Thyroid gland (tissue), 4 donors: ENCODE measurements at regions not wholly inside any gene's neighbourhood (a gene's known extent, or its start where the extent isn't known, plus 50 kb on each side); places are given as distances from the start of the nearest gene placed in this dataset.
A peak's percentile ranks its signal among the peaks of the same experiment; 100 is the strongest.

ENCODE experiments used
- POLR2A ChIP-seq, 2 donors: fragments of 450-650 bp; IDR thresholded peaks; one replicate each; pipeline ENCODE4 v1.6.1; 2017; ENCODE audit warnings: antibody characterized with exemption in 2 of 2, mild to moderate bottlenecking in 2 of 2, moderate library complexity in 1 of 2
- TF ChIP-seq, protein P1 (sequence below), 6 experiments: fragments of 200-600 bp in 3 of 6; fragments of 450-650 bp in 3 of 6; sonication (generic) in 3 of 6; IDR thresholded peaks; one replicate each; pipeline ENCODE4 v1.5.1; 2016 to 2019; ENCODE audit warnings: antibody characterized with exemption in 6 of 6, mild to moderate bottlenecking in 2 of 6, inconsistent platforms in 1 of 6, moderate library complexity in 1 of 6

DNA sequence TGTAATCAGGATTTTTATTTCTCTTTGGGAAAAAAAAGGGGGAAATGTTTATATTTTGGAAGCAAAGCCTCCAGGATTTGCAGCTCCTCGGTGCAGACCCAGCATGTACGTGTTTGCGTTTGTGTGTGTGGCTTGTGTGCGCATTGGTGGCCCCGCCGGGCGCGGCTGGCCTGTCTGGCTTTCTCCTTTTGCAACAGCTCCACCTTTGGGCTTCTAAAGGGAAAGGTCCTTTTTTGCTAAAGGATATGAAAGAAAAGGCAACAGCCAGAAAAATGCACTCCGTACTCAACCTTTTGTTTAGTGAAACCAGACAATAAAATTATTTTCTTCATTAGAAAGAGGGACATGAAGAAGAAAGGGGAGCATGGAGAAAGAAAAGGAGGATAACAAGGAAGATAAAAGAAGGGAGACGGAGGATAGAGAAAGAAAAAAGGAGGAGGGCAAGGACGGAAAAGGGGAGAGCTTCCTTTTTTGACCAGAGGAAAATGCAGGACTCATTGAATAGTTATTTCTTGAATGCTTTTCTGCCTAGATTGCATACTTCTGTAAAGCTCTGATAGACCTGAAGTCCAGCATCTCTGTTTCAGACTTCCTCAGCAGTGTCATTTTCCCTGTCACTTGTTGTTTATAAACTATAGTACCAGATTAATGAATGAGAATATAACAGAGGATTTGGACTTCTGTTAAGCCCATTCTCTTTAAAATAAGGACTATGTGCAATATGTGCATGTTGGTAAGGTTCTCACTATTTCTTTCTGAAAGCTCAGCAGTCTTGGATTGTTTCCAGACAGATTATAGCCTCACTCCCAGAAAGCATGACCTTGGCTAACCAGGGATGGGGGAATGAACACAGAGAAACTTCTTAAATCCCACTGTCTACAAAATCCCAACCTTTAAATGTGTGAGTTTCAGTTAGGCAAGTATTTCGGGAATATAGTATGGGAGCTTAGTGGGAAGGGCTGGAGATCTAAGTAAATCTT is 563.1 kb upstream of the PIK3C3 start:
- TF ChIP-seq, protein P1, sequence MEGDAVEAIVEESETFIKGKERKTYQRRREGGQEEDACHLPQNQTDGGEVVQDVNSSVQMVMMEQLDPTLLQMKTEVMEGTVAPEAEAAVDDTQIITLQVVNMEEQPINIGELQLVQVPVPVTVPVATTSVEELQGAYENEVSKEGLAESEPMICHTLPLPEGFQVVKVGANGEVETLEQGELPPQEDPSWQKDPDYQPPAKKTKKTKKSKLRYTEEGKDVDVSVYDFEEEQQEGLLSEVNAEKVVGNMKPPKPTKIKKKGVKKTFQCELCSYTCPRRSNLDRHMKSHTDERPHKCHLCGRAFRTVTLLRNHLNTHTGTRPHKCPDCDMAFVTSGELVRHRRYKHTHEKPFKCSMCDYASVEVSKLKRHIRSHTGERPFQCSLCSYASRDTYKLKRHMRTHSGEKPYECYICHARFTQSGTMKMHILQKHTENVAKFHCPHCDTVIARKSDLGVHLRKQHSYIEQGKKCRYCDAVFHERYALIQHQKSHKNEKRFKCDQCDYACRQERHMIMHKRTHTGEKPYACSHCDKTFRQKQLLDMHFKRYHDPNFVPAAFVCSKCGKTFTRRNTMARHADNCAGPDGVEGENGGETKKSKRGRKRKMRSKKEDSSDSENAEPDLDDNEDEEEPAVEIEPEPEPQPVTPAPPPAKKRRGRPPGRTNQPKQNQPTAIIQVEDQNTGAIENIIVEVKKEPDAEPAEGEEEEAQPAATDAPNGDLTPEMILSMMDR (IDR thresholded peaks at IDR 0.05) = peak in 3 of 6 experiments; percentile 52 to 66 (median 64)
- no peak for TF ChIP-seq POLR2A (IDR thresholded peaks at IDR 0.05)
